AG04450 (cell line): ENCODE measurements at regions not wholly inside any gene's neighbourhood (a gene's known extent, or its start where the extent isn't known, plus 50 kb on each side); places are given as distances from the start of the nearest gene placed in this dataset.

ENCODE experiments used
- CTCF ChIA-PET: fragments of 300-600, 350-600 bp; formaldehyde crosslinking; extraction: SDS; loops from one replicate; lab custom pipeline; 2022; ENCODE audit warnings: antibody characterized with exemption, inconsistent platforms; lab: Charles Lee
- POLR2A ChIA-PET: fragments of 350-600 bp; formaldehyde crosslinking; extraction: SDS; loops from one replicate; lab custom pipeline; 2021; ENCODE audit warnings: antibody characterized with exemption, inconsistent platforms; lab: Yijun Ruan, JAX
- DNase-seq: peaks from one replicate; pipeline ENCODE4 v3.0.0-alpha.2; 2011; ENCODE audit warnings: low read depth, low spot score
- H3K27ac ChIP-seq: one replicate; pipeline ENCODE4 v1.5.1; 2012; ENCODE audit warnings: low read depth, low read length, control low read depth
- H3K27me3 ChIP-seq: one replicate; pipeline ENCODE4 v1.6.0; 2012; ENCODE audit warnings: low read length; ENCODE audit not compliant: control insufficient read depth, insufficient read depth
- H3K4me3 ChIP-seq: 2 replicates; pipeline ENCODE4 v1.5.1; 2011; ENCODE audit warnings: mild to moderate bottlenecking, low read depth, low read length, control low read depth
- H3K9me3 ChIP-seq: 2 replicates; pipeline ENCODE4 v1.5.1; 2012; ENCODE audit warnings: low read length; ENCODE audit not compliant: control insufficient read depth, insufficient read depth
- CTCF ChIP-seq: IDR thresholded peaks from 2 replicates; pipeline ENCODE4 v1.5.1; 2011; ENCODE audit warnings: low read depth, low read length, control low read depth, inconsistent platforms

GRCh38 chr2:16227811-16228462, 287.6 kb downstream of the MYCN start:
- no peak for TF ChIP-seq CTCF
- Histone ChIP-seq H3K4me3 (no peak overlapping the region), H3K27me3 (no peaks in the 10 kb centered on the region), H3K27ac (no peak overlapping the region), H3K9me3 (peaks cover 42% of the 10 kb centered on the region)
- DNase-seq, result no peak
- ChIA-PET CTCF (no interaction called here), POLR2A (no interaction called here)

GRCh38 chr2:16226943-16227664, 286.8 kb downstream of the MYCN start:
- Histone ChIP-seq H3K4me3 (no peak overlapping the region), H3K9me3 (peaks cover 50% of the 10 kb centered on the region), H3K27ac (no peak overlapping the region), H3K27me3 (no peaks in the 10 kb centered on the region)
- ChIA-PET CTCF (no interaction called here), POLR2A (no interaction called here)
- no peak for DNase-seq
- TF ChIP-seq CTCF, result no peak

DNA sequence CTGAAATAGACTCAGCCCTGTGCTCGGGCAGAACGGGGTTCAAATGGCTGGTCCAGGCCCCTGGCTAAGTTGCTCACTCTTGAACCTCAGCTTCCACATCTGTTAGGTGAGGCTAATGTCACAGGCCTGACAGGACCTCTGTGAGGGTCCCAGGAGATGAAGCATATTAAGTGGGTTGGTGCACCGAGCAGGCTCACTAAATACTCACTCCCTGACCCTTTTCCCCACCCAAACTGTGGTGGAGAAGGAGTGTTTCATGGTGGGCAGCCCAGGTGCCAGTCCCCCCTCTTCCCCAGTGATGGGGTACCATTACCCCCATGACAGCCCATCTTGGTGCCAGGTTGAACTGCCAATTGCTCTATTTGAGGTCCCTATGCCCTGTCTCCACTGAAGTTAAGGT, 286.0 kb downstream of the MYCN start:
- no peak for DNase-seq
- Histone ChIP-seq H3K27me3 (no peaks in the 10 kb centered on the region), H3K9me3 (peaks cover 57% of the 10 kb centered on the region), H3K27ac (no peak overlapping the region), H3K4me3 (no peak overlapping the region)
- ChIA-PET POLR2A (no interaction called here), CTCF (no interaction called here)
- no peak for TF ChIP-seq CTCF

DNA sequence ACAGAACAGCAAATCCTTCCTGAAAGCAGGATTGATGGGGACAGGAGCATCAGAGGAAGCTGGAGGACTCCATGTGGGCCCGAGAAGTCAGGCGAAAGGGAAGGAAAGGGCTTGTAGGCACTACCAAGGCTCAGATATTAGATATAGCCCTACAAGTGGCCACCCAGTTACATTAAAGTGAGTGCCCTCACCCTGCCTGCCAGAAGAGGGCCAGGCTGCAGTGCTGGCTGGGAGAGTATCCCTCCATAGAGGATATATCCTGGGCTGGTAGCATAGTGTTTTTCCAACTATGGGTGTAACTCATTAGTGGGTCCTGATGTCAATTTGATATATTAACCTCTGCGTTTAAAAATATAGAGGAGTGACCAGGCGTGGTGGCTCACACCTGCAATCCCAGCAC, 285.2 kb downstream of the MYCN start:
- DNase-seq, result no peak
- no peak for TF ChIP-seq CTCF
- H3K9me3 ChIP-seq, result peaks cover 66% of the 10 kb centered on the region
- POLR2A ChIA-PET, result no interaction called here
- H3K27ac ChIP-seq, result no peak overlapping the region
- CTCF ChIA-PET, result no interaction called here
- no peak overlapping the region for H3K4me3 ChIP-seq
- H3K27me3 ChIP-seq, result no peaks in the 10 kb centered on the region

DNA sequence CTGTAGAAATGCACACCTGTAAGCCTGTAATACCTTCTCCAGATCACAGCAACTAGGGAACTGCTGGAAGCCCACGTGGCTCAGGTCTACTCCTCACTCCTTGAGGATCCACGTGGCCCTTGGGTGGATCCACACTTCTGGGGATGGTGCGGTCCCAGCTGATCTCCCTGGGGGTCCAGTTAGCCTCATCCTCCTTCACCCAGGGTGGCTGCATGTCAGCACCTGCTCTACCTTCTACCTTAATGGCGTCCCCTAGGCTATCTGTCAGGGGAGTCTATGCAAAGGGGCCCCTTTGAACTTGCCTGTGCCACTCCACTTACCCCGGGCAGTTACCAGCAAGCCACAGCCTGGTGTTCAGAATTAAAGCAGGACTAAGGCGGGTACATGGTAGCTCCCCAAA, 284.7 kb downstream of the MYCN start:
- POLR2A ChIA-PET, result no interaction called here
- no peak for TF ChIP-seq CTCF
- H3K4me3 ChIP-seq, result no peak overlapping the region
- no peak overlapping the region for H3K27ac ChIP-seq
- H3K9me3 ChIP-seq, result peaks cover 71% of the 10 kb centered on the region
- CTCF ChIA-PET, result no interaction called here
- H3K27me3 ChIP-seq, result no peaks in the 10 kb centered on the region
- DNase-seq, result no peak
